HG03460 (cell line): ENCODE measurements at regions not wholly inside any gene's neighbourhood (a gene's known extent, or its start where the extent isn't known, plus 50 kb on each side); places are given as distances from the start of the nearest gene placed in this dataset.

Experiments used
- ATAC-seq: cut with Tn5 transposase; IDR thresholded peaks from one replicate; pipeline ENCODE4 v1.9.1; 2021; ENCODE audit not compliant: unreplicated experiment

GRCh38 chr5:82765765-82766164 is 311.4 kb downstream of the TMEM167A start:
- ATAC-seq, result no peak

DNA sequence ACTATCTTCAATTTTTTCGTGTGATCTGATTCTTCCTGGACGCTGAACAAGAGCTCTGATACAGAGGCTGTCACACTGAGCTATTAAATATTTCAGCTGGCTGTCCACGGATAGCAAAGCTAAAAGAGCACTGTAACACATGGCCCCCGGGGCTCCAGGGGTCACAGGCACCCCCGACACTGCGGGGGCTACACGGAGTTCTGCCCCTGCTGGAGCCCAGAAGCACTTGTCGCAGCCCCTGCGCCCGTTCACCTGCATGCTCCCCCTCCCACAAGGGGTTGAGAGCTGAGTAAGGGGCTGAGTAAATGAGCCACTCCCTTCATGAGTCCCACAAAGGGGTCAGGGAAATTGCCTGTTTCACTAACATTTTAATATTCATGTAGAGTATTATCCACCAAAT is 316.3 kb downstream of the TMEM167A start:
- no peak for ATAC-seq

GRCh38 chr5:82758881-82759280 is 318.3 kb downstream of the TMEM167A start:
- ATAC-seq, result no peak

- ATAC-seq, result peak; percentile 86
These were observed 322.4 kb downstream of the TMEM167A start for GRCh38 chr5:82754759-82755158.

GRCh38 chr5:82754036-82754746 is 323.0 kb downstream of the TMEM167A start:
- no peak for ATAC-seq

DNA sequence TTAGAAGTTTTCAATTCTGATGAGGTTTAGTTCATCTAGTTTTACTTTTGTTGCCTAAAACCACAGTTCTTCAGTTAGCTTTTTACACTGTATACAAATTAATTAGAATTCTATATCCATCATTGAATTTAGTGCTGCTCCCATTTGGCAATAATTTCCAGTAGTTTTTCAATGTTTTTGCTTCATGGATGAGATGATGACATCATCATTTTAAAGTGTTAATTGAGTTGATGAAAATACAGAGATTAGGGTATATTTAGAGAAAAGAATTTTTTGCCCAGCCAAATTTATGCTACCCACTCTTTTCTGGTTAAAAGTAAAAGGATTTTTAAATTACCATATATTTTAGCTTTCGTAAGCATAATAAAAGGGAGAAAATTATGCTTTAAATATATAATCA is 323.8 kb downstream of the TMEM167A start:
- ATAC-seq, result no peak

DNA sequence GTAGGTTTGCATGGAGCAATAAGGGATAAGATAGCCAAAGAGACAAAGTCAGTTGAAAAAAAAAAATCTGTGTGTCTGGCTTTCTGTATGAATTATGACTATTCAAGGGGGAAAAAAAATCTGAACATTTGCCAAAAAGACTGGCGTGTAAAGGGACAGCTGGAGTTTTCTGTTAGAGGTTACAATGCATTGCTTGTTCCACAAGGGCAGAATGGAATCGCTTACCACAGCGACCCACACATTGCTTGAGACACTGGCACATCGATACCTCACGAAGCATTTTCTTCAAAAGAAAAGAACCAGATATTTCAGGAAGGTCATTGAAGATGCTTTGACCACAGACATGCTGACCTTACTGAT is 327.8 kb downstream of the TMEM167A start:
- no peak for ATAC-seq

DNA sequence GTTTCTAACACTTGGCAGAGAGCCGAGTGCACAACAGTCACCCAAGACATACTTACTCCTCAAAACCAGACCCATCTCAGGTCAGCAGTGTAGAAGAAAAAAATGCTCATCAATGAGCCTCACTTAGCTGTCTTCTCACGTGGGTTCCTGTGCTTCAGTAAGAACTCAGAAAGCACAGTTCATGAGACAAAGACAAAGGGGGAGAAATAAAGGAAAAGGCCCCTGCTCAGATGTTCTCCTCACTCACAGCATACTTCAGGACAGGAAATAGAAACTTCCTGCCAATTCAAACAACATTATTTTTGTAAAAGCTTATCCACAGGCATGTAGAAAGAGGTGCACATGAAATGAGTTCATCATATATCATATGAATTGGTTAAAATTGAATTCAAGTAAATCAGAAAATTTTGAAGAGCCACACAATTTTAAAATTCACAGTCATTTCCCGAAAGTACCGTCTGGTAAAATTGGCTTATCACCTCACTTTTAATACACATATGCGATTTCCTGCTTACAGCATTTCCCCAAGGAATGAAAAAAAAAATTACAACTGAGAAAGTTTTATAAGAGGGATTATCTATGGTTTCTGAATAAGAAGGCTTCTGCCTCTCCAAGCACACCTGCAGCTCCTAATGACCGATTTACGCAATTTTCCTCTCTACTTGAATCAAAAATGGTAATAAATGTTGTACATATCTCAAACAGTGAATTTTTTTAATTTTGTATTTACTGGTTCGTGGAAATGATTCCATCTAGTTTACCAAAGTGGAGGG is 328.3 kb downstream of the TMEM167A start:
- ATAC-seq, result no peak

DNA sequence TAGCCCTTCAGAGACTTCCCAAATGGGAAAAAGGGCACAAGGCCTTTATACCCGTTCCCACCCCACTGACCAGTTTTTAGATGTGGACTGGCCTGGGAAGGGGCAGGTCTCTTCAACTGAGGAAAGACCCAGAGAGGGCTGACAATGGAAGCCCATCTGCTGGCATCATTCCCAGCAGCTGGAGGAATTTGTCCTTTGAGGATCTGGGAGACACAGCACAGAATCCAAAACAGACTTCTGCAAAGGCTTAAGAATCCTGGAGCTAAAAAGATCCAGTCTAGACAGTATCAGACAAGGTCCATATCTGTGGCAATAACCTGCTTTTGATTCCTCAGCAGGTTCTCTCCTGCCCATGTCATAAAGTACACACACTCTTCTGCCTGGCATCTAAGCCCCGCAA is 329.2 kb downstream of the TMEM167A start:
- ATAC-seq, result no peak

GRCh38 chr5:82745016-82745415 is 332.2 kb downstream of the TMEM167A start:
- no peak for ATAC-seq

DNA sequence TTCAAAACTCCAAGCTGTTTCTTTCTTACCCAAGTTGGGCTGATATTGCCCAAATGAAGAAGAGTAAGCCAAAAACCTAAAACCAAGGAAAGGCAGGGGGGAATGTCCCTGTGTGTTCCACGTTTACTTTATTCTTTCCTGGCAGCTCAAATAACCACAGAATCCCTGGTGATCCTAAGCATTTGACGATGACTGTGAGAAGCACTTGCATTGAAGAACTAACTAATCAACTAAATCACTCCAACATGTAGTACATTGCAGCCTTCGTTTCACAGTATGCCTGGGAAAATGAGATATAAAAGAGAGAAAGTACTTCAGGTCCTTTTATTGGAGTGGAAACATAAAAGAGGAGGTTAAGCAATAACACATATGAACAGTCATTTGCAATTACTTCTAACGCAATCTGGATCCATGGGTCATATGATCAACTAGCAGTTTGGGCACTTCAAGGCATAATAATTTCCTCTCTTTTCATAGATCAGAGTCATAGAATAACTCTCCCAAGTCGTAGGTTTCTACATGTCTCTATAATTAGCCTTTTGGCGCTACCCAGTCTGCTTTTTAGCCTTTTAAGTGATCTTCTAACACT is 338.4 kb downstream of the TMEM167A start:
- ATAC-seq, result no peak

GRCh38 chr5:82735160-82735789 is 341.9 kb downstream of the TMEM167A start:
- no peak for ATAC-seq

DNA sequence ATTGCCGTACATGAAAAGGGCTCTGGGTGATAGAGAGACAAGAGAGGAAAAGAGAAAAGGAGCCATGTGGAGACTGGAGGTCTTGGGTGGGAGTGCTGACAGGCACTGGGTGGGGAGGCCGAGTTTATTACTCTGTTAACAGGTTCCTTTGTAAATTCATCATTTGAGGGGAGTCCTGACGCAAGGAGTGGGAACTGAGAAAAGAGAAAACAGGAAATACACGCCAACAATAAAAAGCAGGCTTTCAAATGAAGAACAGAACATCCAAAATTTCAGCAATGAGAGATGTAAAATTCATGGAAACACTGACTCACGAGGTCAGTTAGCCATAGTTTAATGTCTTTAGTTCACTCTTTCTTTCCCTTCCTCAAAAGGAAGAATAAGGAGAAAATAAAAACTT is 342.8 kb downstream of the TMEM167A start:
- no peak for ATAC-seq

- ATAC-seq, result no peak
These were observed 346.3 kb downstream of the TMEM167A start for GRCh38 chr5:82730913-82731312.

GRCh38 chr5:82728926-82729702 is 348.1 kb downstream of the TMEM167A start:
- no peak for ATAC-seq

DNA sequence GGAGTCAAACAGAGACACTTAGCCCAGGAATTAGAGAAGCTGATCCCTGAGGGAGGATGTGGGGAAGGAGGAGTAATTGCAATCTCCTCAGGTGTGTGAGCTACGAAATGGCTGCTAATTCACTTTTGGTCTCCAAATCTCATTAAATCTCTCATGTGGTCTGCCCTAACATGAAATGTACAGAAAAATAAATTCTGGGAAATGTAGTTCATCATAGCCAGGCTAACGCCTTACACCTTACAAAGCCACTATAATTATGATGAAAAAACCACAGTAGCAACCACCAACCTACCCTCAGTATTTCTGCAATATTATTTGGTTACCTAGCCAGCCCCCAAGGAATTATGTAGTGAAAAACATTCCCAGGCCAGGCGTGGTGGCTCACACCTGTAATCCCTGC is 354.0 kb downstream of the TMEM167A start:
- no peak for ATAC-seq

GRCh38 chr5:82721087-82721410 is 356.1 kb downstream of the TMEM167A start:
- ATAC-seq, result no peak

DNA sequence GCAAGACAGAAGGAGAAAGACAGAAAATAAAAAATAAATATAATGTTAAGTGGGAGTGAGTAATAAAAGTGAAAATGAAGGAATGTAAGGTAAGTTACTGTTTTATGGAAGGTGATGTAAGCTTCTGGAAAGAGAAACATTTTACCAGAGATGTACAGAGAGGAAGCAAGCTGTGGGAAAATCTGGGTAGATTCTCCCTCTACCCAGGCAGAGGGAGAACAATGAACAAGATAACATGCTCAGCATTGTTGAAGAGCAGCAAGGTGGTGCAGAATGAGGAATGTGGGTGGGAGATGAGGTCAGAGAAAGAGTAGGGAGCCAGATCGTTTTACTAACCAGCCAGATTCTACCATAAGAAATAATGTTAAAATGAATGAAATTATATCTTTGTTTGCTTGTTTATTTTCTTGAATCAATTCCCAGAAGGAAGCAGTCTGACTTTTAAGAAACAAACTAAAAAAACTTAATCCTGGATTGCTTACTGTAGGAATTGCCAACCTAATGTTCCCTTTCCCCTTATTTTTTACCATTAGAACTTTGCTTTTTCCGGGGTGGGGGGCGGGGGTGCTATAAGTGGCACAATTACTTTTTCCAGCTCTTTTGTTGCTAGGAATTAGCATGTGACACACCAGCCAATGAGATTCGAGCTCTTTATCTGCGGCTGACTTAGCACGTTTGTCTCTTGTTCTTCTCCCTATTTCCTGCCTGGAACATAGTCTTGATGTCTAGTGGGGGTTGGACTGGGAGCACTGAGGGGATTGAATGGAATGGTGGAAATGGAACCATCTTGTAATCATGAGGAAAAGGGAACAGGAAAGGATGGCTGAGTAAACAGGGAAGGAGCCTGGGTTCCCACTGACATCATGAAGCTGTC is 356.7 kb downstream of the TMEM167A start:
- no peak for ATAC-seq

DNA sequence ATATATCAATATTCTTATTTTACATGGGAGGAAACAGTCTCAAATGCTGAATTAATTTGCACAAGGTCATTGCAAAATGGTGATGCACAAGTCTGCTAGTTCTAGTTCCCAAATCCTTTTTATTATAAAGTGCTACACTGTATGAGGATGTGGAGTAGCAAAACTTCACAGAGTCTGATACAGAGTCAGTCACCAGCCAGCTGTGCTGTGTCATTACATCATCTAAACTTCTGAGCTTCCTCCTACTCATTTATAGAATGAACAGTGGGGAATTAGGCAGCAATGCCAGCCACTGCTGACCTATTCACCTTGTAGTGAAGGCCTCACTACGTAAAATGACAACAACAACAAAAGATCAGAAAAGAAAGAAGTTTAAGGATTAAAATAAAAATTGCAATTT is 357.8 kb downstream of the TMEM167A start:
- ATAC-seq, result no peak

DNA sequence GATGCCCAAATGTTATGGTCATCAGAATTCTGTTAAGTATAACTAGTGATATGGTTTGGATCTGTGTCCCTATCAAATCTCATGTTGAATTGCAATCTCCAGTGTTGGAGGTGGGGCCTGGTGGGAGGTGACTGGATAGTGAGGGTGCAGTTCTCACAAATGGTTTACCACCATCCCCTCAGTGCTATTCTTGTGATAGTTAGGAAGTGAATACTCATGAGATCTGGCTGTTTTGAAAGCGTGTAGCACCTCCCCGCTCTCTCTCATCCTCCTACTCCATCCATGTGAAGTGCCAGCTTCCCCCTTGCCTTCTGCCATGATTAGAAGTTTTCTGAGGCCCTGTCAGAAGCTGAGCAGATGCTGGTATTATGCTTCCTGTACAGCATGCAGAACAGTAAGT is 359.5 kb downstream of the TMEM167A start:
- ATAC-seq, result no peak
